B cell (primary cell): ENCODE measurements at regions not wholly inside any gene's neighbourhood (a gene's known extent, or its start where the extent isn't known, plus 50 kb on each side); places are given as distances from the start of the nearest gene placed in this dataset.

Source experiments
- ATAC-seq: fragments of 200-7000 bp; cut with Tn5 transposase; one replicate; pipeline ENCODE4 v1.10.0; 2021; ENCODE audit warnings: low read depth, mild to moderate bottlenecking, moderate number of reproducible peaks, moderate library complexity
- CTCF ChIA-PET: fragments of 350-600 bp; sonication (Branson Sonifier 250); formaldehyde crosslinking; loops from one replicate; lab custom pipeline; 2021; ENCODE audit warnings: antibody characterized with exemption, inconsistent platforms; lab: Charles Lee
- POLR2A ChIA-PET: fragments of 350-600 bp; sonication (Branson Sonifier 250); formaldehyde crosslinking; loops from one replicate; lab custom pipeline; 2021; ENCODE audit warnings: antibody characterized with exemption; lab: Charles Lee
- DNase-seq: peaks from one replicate; pipeline ENCODE4 v3.0.0; 2013
- H2AFZ ChIP-seq: 2 replicates; pipeline ENCODE4 v1.6.1; 2012; ENCODE audit warnings: mild to moderate bottlenecking, low read depth, low read length; ENCODE audit not compliant: insufficient read depth, poor library complexity, severe bottlenecking
- H3K27ac ChIP-seq, 2 donors: 1 replicate in 1 of 2; 2 replicates in 1 of 2; pipeline ENCODE4 v1.5.1; 2012 to 2013; ENCODE audit warnings: low read length in 2 of 2, mild to moderate bottlenecking in 2 of 2, moderate library complexity in 1 of 2
- H3K27me3 ChIP-seq, 4 experiments: fragments of 200-600 bp in 1 of 4; sonication (generic) in 1 of 4; replicated peaks in 1 of 4; 1 replicate in 2 of 4; 2 replicates in 2 of 4; pipeline versions ENCODE4 v1.6.1 to v1.7.0; 2013 to 2016; ENCODE audit warnings: low read length in 3 of 4, mild to moderate bottlenecking in 2 of 4, mixed read lengths in 1 of 4, moderate library complexity in 1 of 4; ENCODE audit not compliant: insufficient read depth in 4 of 4, control insufficient read depth in 3 of 4; ENCODE audit errors: control extremely low read depth in 1 of 4
- H3K36me3 ChIP-seq, 2 experiments: replicated peaks in 1 of 2; 1 replicate in 1 of 2; 2 replicates in 1 of 2; pipeline versions ENCODE4 v1.6.1 to v1.7.1; 2013; ENCODE audit warnings: low read length in 1 of 2; ENCODE audit not compliant: insufficient read depth in 2 of 2, control insufficient read depth in 1 of 2; ENCODE audit errors: control extremely low read depth in 1 of 2, extremely low read depth in 1 of 2
- H3K4me1 ChIP-seq, 2 donors: fragments of 200-600 bp in 1 of 2; sonication (generic) in 1 of 2; 1 replicate in 1 of 2; 2 replicates in 1 of 2; pipeline versions ENCODE4 v1.5.1 to v1.6.1; 2013 to 2017; ENCODE audit warnings: low read length in 2 of 2; ENCODE audit not compliant: control insufficient read depth in 2 of 2, insufficient read depth in 2 of 2
- H3K4me2 ChIP-seq: replicated peaks from 2 replicates; pipeline ENCODE3; 2012; ENCODE audit warnings: mild to moderate bottlenecking, low read depth, low read length; ENCODE audit not compliant: poor library complexity, severe bottlenecking
- H3K4me3 ChIP-seq, 5 experiments: fragments of 200-600 bp in 1 of 5; sonication (generic) in 1 of 5; 1 replicate in 3 of 5; 2 replicates in 2 of 5; pipeline versions ENCODE4 v1.5.1 to v1.7.0; 2011 to 2016; ENCODE audit warnings: low read length in 4 of 5, mild to moderate bottlenecking in 4 of 5, low read depth in 2 of 5, control low read depth in 1 of 5, moderate library complexity in 1 of 5; ENCODE audit not compliant: insufficient read depth in 1 of 5; ENCODE audit errors: control extremely low read depth in 1 of 5, extremely low read depth in 1 of 5
- H3K79me2 ChIP-seq: fragments of 200-600 bp; sonication (generic); one replicate; pipeline ENCODE4 v1.6.0; 2016; ENCODE audit warnings: low read length; ENCODE audit not compliant: control insufficient read depth, insufficient read depth
- H3K9ac ChIP-seq: fragments of 200-600 bp; sonication (generic); 2 replicates; pipeline ENCODE4 v1.6.1; 2017; ENCODE audit warnings: mild to moderate bottlenecking, low read length, moderate library complexity
- H3K9me3 ChIP-seq, 3 donors: one replicate each; pipeline versions ENCODE4 v1.6.1 to v1.7.1; 2013; ENCODE audit warnings: low read length in 2 of 3; ENCODE audit not compliant: control insufficient read depth in 2 of 3, insufficient read depth in 1 of 3; ENCODE audit errors: control extremely low read depth in 1 of 3
- H4K20me1 ChIP-seq: 2 replicates; pipeline ENCODE4 v1.6.0; 2012; ENCODE audit warnings: mild to moderate bottlenecking, low read length; ENCODE audit not compliant: insufficient read depth, control insufficient read depth, poor library complexity, severe bottlenecking
- H3K27ac Mint-ChIP-seq: one replicate; pipeline ENCODE4 v1.8.0; 2021; ENCODE audit warnings: mixed read lengths
- H3K27me3 Mint-ChIP-seq: one replicate; pipeline ENCODE4 v1.8.0; 2021; ENCODE audit warnings: mixed read lengths
- H3K4me1 Mint-ChIP-seq: one replicate; pipeline ENCODE4 v1.8.0; 2021; ENCODE audit warnings: mixed read lengths
- H3K4me3 Mint-ChIP-seq: one replicate; pipeline ENCODE4 v1.8.0; 2021; ENCODE audit warnings: mixed read lengths
- H3K9me3 Mint-ChIP-seq: one replicate; pipeline ENCODE4 v1.8.0; 2022; ENCODE audit warnings: mixed read lengths; ENCODE audit not compliant: insufficient read depth
- EZH2 ChIP-seq: IDR thresholded peaks from 2 replicates; pipeline ENCODE4 v1.6.1; 2012; ENCODE audit warnings: borderline replicate concordance, low read depth, mild to moderate bottlenecking, moderate library complexity, low read length; ENCODE audit not compliant: insufficient read depth, poor library complexity, severe bottlenecking
- WGBS: methylation state at CpG from one replicate; pipeline ENCODE4 v1.1.5; 2013; ENCODE audit warnings: missing lambda C conversion rate; ENCODE audit not compliant: insufficient coverage; 5-methylcytosine and 5-hydroxymethylcytosine counted together
- intact Hi-C: fragments of 100-400 bp; cut with micrococcal nuclease; formaldehyde crosslinking; loops from one replicate; pipeline ENCODE4 v1.10.0; 2022
- TF ChIP-seq, protein P1 (sequence below): fragments of 200-600 bp; IDR thresholded peaks from one replicate; pipeline ENCODE4 v1.8.0; 2022; ENCODE audit warnings: antibody characterized with exemption, mild to moderate bottlenecking

DNA sequence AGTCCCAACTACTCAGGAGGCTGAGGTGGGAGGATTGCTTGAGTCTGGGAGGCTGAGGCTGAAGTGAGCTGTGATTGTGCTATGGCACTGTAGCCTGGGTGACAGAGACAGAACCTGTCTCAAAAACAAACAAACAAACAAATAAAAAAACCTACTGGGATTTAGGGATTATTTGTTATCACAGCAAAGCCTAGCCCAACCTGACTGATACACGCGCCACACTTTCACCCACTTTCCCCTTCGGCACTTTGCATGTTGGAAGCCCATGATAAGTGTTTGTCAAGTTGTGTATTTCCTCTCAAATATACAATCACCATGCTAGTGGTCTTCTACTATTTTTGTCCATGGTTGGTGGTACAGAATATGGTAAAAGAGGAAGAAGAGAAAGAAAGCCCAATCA is 50.5 kb upstream of the STC2 start:
- DNase-seq (no peak), ATAC-seq (no peak)
- ChIA-PET POLR2A (no interaction called here), CTCF (no interaction called here)
- Histone ChIP-seq H3K4me2 (no peak overlapping the region), H3K27me3 (peaks cover 0 to 5% (median 0%) of the 10 kb centered on the region in 4 experiments), H2AFZ (no peak overlapping the region), H4K20me1 (no peaks in the 10 kb centered on the region), H3K9ac (no peak overlapping the region), H3K4me1 (no peaks in the 10 kb centered on the region), H3K9me3 (peaks cover 0 to 9% (median 0%) of the 10 kb centered on the region in 3 donors), H3K79me2 (no peaks in the 10 kb centered on the region), H3K27ac (no peak overlapping the region), H3K36me3 (no peaks in the 10 kb centered on the region), H3K4me3 (no peak overlapping the region)
- intact Hi-C loops: no loop called here
- no peak for TF ChIP-seq EZH2
- TF ChIP-seq, protein P1, sequence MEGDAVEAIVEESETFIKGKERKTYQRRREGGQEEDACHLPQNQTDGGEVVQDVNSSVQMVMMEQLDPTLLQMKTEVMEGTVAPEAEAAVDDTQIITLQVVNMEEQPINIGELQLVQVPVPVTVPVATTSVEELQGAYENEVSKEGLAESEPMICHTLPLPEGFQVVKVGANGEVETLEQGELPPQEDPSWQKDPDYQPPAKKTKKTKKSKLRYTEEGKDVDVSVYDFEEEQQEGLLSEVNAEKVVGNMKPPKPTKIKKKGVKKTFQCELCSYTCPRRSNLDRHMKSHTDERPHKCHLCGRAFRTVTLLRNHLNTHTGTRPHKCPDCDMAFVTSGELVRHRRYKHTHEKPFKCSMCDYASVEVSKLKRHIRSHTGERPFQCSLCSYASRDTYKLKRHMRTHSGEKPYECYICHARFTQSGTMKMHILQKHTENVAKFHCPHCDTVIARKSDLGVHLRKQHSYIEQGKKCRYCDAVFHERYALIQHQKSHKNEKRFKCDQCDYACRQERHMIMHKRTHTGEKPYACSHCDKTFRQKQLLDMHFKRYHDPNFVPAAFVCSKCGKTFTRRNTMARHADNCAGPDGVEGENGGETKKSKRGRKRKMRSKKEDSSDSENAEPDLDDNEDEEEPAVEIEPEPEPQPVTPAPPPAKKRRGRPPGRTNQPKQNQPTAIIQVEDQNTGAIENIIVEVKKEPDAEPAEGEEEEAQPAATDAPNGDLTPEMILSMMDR: no peak
- peaks cover 2% of the 10 kb centered on the region for H3K9me3 Mint-ChIP-seq
- H3K27me3 Mint-ChIP-seq: peaks cover 13% of the 10 kb centered on the region
- no peak overlapping the region for H3K4me3 Mint-ChIP-seq
- WGBS: no CpG with 5 or more reads among the region's 3 CpGs
- H3K4me1 Mint-ChIP-seq: no peaks in the 10 kb centered on the region
- no peak overlapping the region for H3K27ac Mint-ChIP-seq
